ENCODE measurements at regions not wholly inside any gene's neighbourhood (a gene's known extent, or its start where the extent isn't known, plus 50 kb on each side); places are given as distances from the start of the nearest gene placed in this dataset.

DNA sequence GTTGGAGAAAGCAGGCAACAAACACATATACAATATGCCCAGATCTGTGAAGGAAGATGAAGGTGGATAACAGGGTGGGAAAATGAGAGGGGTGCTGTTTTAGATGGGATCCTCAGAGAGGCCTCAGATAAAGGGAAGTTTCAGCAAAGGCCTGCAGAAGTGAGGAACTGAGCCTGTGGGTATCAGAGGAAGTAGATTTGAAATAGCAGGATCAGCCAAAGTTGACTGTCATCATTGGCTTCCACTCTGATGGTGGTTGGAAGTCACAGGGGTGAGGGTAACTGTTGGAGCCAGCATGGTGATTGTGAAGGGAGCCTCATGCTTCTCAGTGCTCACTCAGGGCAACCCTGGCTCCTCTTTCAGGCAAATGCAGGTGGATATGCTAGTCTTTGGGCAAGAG is 607.2 kb upstream of the CLINT1 start:
- TF ChIP-seq CTCF (IDR thresholded peaks at IDR 0.05) (no peak), EP300 (IDR thresholded peaks at IDR 0.05) (no peak), POLR2A (IDR thresholded peaks at IDR 0.05; ENCODE audit: low read depth) (no peak)

Measured in esophagus muscularis mucosa (tissue), 4 donors.